ENCODE measurements at regions not wholly inside any gene's neighbourhood (a gene's known extent, or its start where the extent isn't known, plus 50 kb on each side); places are given as distances from the start of the nearest gene placed in this dataset.

DNA sequence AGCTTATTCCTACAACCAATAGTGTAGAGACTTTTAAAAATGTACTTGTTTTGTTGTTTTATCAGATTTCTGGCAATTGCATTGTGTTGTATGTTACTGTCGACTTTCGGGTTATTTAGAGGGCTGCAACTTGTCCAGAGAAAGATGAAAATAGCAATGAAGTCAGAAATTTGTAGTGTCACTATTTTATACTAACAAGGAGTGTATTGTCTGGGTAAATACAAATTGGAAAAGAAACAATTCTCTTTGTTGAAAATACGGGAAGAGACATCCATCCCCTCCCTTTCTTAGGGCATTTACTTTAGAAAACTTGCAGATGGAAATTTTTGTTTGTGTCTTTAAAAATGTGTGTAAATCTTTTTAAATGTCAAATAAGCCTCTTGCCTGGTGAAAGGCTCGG lies 792.0 kb downstream of the PCDH18 start:
- intact Hi-C loops (cut with DNase I; ENCODE audit: low total_unique reads): no loop called here

GRCh38 chr4:136737066-136737465 lies 795.2 kb downstream of the PCDH18 start:
- H3K9me3 ChIP-seq: no peaks in the 10 kb centered on the region
- DNase-seq (no peak), ATAC-seq (no peak)
- H3K36me3 ChIP-seq: no peaks in the 10 kb centered on the region
- TF ChIP-seq POLR2A (IDR thresholded peaks at IDR 0.05) (no peak), CTCF (IDR thresholded peaks at IDR 0.05 in 4 of 5, conservative IDR thresholded peaks at IDR 0.05 in 1 of 5) (no peak)
- no peak overlapping the region for H3K27ac ChIP-seq
- intact Hi-C loops (cut with DNase I; ENCODE audit: low total_unique reads) (no loop called here), in situ Hi-C loops (cut with MboI; ENCODE audit: low sequenced_read_pairs in 4 of 4) (no loop called here)
- H3K27me3 ChIP-seq: no peaks in the 10 kb centered on the region
- H3K4me3 ChIP-seq: no peak overlapping the region
- H3K4me1 ChIP-seq: no peaks in the 10 kb centered on the region

More for the DNA sequence above, 792.0 kb downstream of the PCDH18 start:
- in situ Hi-C loops (cut with MboI; ENCODE audit: low sequenced_read_pairs in 4 of 4): no loop called here
- Histone ChIP-seq H3K4me3 (no peak overlapping the region), H3K27ac (no peak overlapping the region), H3K4me1 (no peaks in the 10 kb centered on the region), H3K9me3 (peaks cover 0 to 8% (median 0%) of the 10 kb centered on the region in 3 donors), H3K36me3 (no peaks in the 10 kb centered on the region), H3K27me3 (no peaks in the 10 kb centered on the region)
- TF ChIP-seq CTCF (IDR thresholded peaks at IDR 0.05 in 4 of 5, conservative IDR thresholded peaks at IDR 0.05 in 1 of 5) (no peak), POLR2A (IDR thresholded peaks at IDR 0.05) (no peak)
- DNase-seq (no peak), ATAC-seq (no peak)

- ATAC-seq (no peak), DNase-seq (no peak)
- H3K36me3 ChIP-seq: no peaks in the 10 kb centered on the region
- no peaks in the 10 kb centered on the region for H3K9me3 ChIP-seq
- no peak overlapping the region for H3K27ac ChIP-seq
- intact Hi-C loops (cut with DNase I; ENCODE audit: low total_unique reads): no loop called here
- no peaks in the 10 kb centered on the region for H3K27me3 ChIP-seq
- no peaks in the 10 kb centered on the region for H3K4me1 ChIP-seq
- no peak for TF ChIP-seq CTCF (IDR thresholded peaks at IDR 0.05 in 4 of 5, conservative IDR thresholded peaks at IDR 0.05 in 1 of 5)
- no peak for TF ChIP-seq POLR2A (IDR thresholded peaks at IDR 0.05)
- no peak overlapping the region for H3K4me3 ChIP-seq
- in situ Hi-C loops (cut with MboI; ENCODE audit: low sequenced_read_pairs in 4 of 4): no loop called here
Observed at GRCh38 chr4:136731025-136731424, 801.3 kb downstream of the PCDH18 start.

GRCh38 chr4:136725286-136726081 lies 806.8 kb downstream of the PCDH18 start:
- no peak for TF ChIP-seq CTCF (IDR thresholded peaks at IDR 0.05 in 4 of 5, conservative IDR thresholded peaks at IDR 0.05 in 1 of 5)
- no peak for TF ChIP-seq POLR2A (IDR thresholded peaks at IDR 0.05)
- in situ Hi-C loops (cut with MboI; ENCODE audit: low sequenced_read_pairs in 4 of 4): no loop called here
- Histone ChIP-seq H3K9me3 (no peaks in the 10 kb centered on the region), H3K4me3 (no peak overlapping the region), H3K27me3 (no peaks in the 10 kb centered on the region), H3K27ac (no peak overlapping the region), H3K4me1 (no peaks in the 10 kb centered on the region), H3K36me3 (no peaks in the 10 kb centered on the region)
- DNase-seq (no peak), ATAC-seq (no peak)
- intact Hi-C loops (cut with DNase I; ENCODE audit: low total_unique reads): no loop called here

- Histone ChIP-seq H3K27me3 (no peaks in the 10 kb centered on the region), H3K27ac (no peak overlapping the region), H3K4me1 (no peaks in the 10 kb centered on the region), H3K36me3 (no peaks in the 10 kb centered on the region), H3K4me3 (no peak overlapping the region), H3K9me3 (no peaks in the 10 kb centered on the region)
- TF ChIP-seq POLR2A (IDR thresholded peaks at IDR 0.05) (no peak), CTCF (IDR thresholded peaks at IDR 0.05 in 4 of 5, conservative IDR thresholded peaks at IDR 0.05 in 1 of 5) (no peak)
- ATAC-seq (no peak), DNase-seq (no peak)
- intact Hi-C loops (cut with DNase I; ENCODE audit: low total_unique reads) (no loop called here), in situ Hi-C loops (cut with MboI; ENCODE audit: low sequenced_read_pairs in 4 of 4) (no loop called here)
Observed at GRCh38 chr4:136713140-136713539, 819.2 kb downstream of the PCDH18 start.
